HepG2 (cell line): ENCODE measurements at regions not wholly inside any gene's neighbourhood (a gene's known extent, or its start where the extent isn't known, plus 50 kb on each side); places are given as distances from the start of the nearest gene placed in this dataset.

ENCODE experiments used
- ATAC-seq: fragments of 200-7000 bp; cut with Tn5 transposase; 3 replicates; pipeline ENCODE4 v1.9.1; 2020; ENCODE audit warnings: mild to moderate bottlenecking, moderate library complexity
- BruUV-seq: library from RNA; stranded (reverse); fragments of 400-500 nt; replicated peaks from 2 replicates; lab custom pipeline; 2021; lab: Mats Ljungman, UMichigan
- CTCF ChIA-PET: fragments of 300-600 bp; formaldehyde crosslinking; extraction: SDS; loops from one replicate; lab custom pipeline; 2021; ENCODE audit warnings: low total read pairs, inconsistent platforms, low intra/inter-chr PET ratio; lab: Yijun Ruan, JAX
- POLR2A ChIA-PET: fragments of 350-600 bp; sonication (Branson Sonifier 250); formaldehyde crosslinking; loops from one replicate; lab custom pipeline; 2020; ENCODE audit warnings: antibody characterized with exemption, inconsistent platforms; lab: Yijun Ruan, JAX
- DNase-seq: peaks from one replicate; pipeline ENCODE4 v3.0.0-alpha.2; 2015; ENCODE audit warnings: low spot score
- FAIRE-seq: peaks from 3 replicates; lab custom pipeline; 2011; peaks lifted over from hg19 to GRCh38; lab: Jason Lieb, UNC
- H2AFZ ChIP-seq: one replicate; pipeline ENCODE4 v1.6.1; 2011; ENCODE audit warnings: low read length, inconsistent platforms
- H3K27ac ChIP-seq: fragments of 300-600 bp; 3 replicates; pipeline ENCODE4 v1.8.0; 2011; ENCODE audit warnings: mixed run types, mild to moderate bottlenecking, mixed read lengths, low read length, inconsistent platforms; ENCODE audit not compliant: insufficient read depth; ENCODE audit errors: extremely low read length
- H3K27me3 ChIP-seq, 2 experiments: fragments of 200-600 bp in 1 of 2; 2 replicates in 1 of 2; 3 replicates in 1 of 2; pipeline versions ENCODE4 v1.6.0 to v1.8.0; 2011; ENCODE audit warnings: low read length in 2 of 2, mild to moderate bottlenecking in 2 of 2, moderate library complexity in 2 of 2, inconsistent platforms in 1 of 2; ENCODE audit not compliant: insufficient read depth in 2 of 2, control insufficient read depth in 1 of 2
- H3K36me3 ChIP-seq, 2 experiments: fragments of 200-600 bp in 1 of 2; replicated peaks in 1 of 2; 2 replicates in 1 of 2; 3 replicates in 1 of 2; pipeline versions ENCODE4 v1.5.1 to v1.8.0; 2011; ENCODE audit warnings: low read length in 2 of 2, inconsistent platforms in 1 of 2; ENCODE audit not compliant: insufficient read depth in 2 of 2, control insufficient read depth in 1 of 2
- H3K4me1 ChIP-seq: 2 replicates; pipeline ENCODE4 v1.5.1; 2012; ENCODE audit warnings: low read length, inconsistent platforms; ENCODE audit not compliant: insufficient read depth
- H3K4me2 ChIP-seq: 2 replicates; pipeline ENCODE4 v1.6.0; 2011; ENCODE audit warnings: low read depth, low read length, inconsistent platforms
- H3K4me3 ChIP-seq, 3 experiments: fragments of 200-600 bp in 1 of 3; sonication (generic), shearing (Covaris generic) in 1 of 3; replicated peaks in 1 of 3; 2 replicates each; pipeline ENCODE4 v1.5.1; 2011 to 2016; ENCODE audit warnings: low read length in 3 of 3, inconsistent platforms in 2 of 3, low read depth in 2 of 3, mild to moderate bottlenecking in 2 of 3, control low read depth in 1 of 3, mixed read lengths in 1 of 3; ENCODE audit not compliant: insufficient read depth in 1 of 3
- H3K79me2 ChIP-seq: one replicate; pipeline ENCODE4 v1.6.1; 2011; ENCODE audit warnings: low read length, inconsistent platforms; ENCODE audit not compliant: insufficient read depth
- H3K9ac ChIP-seq: 2 replicates; pipeline ENCODE4 v1.6.0; 2011; ENCODE audit warnings: mild to moderate bottlenecking, low read depth, low read length, inconsistent platforms; ENCODE audit not compliant: insufficient read depth
- H3K9me3 ChIP-seq: 2 replicates; pipeline ENCODE4 v1.5.1; 2012; ENCODE audit warnings: mild to moderate bottlenecking, low read length
- H4K20me1 ChIP-seq: 2 replicates; pipeline ENCODE4 v1.6.0; 2011; ENCODE audit warnings: inconsistent platforms, mild to moderate bottlenecking, low read length, moderate library complexity; ENCODE audit not compliant: insufficient read depth
- ATF7 ChIP-seq, 2 experiments: fragments of 450-650 bp in 1 of 2; sonication (generic) in 1 of 2; formaldehyde crosslinking in 1 of 2; IDR thresholded peaks; 2 replicates each; pipeline versions ENCODE4 v1.4.0 to v1.6.1; 2016 to 2020; ENCODE audit warnings: antibody characterized with exemption in 1 of 2, mild to moderate bottlenecking in 1 of 2, missing genetic modification reagents in 1 of 2
- BORCS8-MEF2B ChIP-seq: sonication (generic); formaldehyde crosslinking; IDR thresholded peaks from 2 replicates; pipeline ENCODE4 v1.8.0; 2022; ENCODE audit warnings: mild to moderate bottlenecking, missing genetic modification reagents
- MAZ ChIP-seq, 2 experiments: sonication (generic) in 1 of 2; formaldehyde crosslinking in 1 of 2; IDR thresholded peaks; 2 replicates each; pipeline versions ENCODE4 v1.5.0 to v1.6.1; 2012 to 2020; ENCODE audit warnings: low read depth in 2 of 2, mild to moderate bottlenecking in 2 of 2, borderline replicate concordance in 1 of 2, improper control_type of control experiment in 1 of 2, low read length in 1 of 2, missing genetic modification reagents in 1 of 2, moderate library complexity in 1 of 2
- MTERF4 ChIP-seq: sonication (generic); formaldehyde crosslinking; IDR thresholded peaks from 2 replicates; pipeline ENCODE4 v1.8.0; 2023; ENCODE audit warnings: mild to moderate bottlenecking, missing genetic modification reagents
- NFE2L1 ChIP-seq: sonication (generic); formaldehyde crosslinking; IDR thresholded peaks from 2 replicates; pipeline ENCODE4 v1.4.0; 2020; ENCODE audit warnings: missing genetic modification reagents, mild to moderate bottlenecking, borderline replicate concordance
- RELA ChIP-seq: sonication (generic); formaldehyde crosslinking; IDR thresholded peaks from 2 replicates; pipeline ENCODE4 v1.4.0; 2020; ENCODE audit warnings: missing genetic modification reagents
- SAP130 ChIP-seq: IDR thresholded peaks from 2 replicates; pipeline ENCODE4 v1.6.1; 2016; ENCODE audit warnings: low read depth
- ZNF503 ChIP-seq: sonication (generic); formaldehyde crosslinking; IDR thresholded peaks from 2 replicates; pipeline ENCODE4 v1.4.0; 2020; ENCODE audit warnings: missing genetic modification reagents
- ZNF605 ChIP-seq: sonication (generic); formaldehyde crosslinking; IDR thresholded peaks from 2 replicates; pipeline ENCODE4 v1.8.0; 2022; ENCODE audit warnings: mild to moderate bottlenecking, missing genetic modification reagents
- ZNF737 ChIP-seq: sonication (generic); formaldehyde crosslinking; IDR thresholded peaks from 2 replicates; pipeline ENCODE4 v1.5.0; 2020; ENCODE audit warnings: missing genetic modification reagents, mild to moderate bottlenecking, borderline replicate concordance
- ZNF790 ChIP-seq: sonication (generic); formaldehyde crosslinking; IDR thresholded peaks from 2 replicates; pipeline ENCODE4 v1.8.0; 2022; ENCODE audit warnings: missing genetic modification reagents, mild to moderate bottlenecking, borderline replicate concordance
- ZSCAN25 ChIP-seq: sonication (generic); formaldehyde crosslinking; IDR thresholded peaks from 2 replicates; pipeline ENCODE4 v1.8.0; 2022; ENCODE audit warnings: mild to moderate bottlenecking, missing genetic modification reagents
- WGBS: methylation state at CpG from one replicate; pipeline ENCODE4 v1.1.6; 2017; ENCODE audit warnings: low lambda C conversion rate; 5-methylcytosine and 5-hydroxymethylcytosine counted together
- in situ Hi-C: cut with HindIII; loops from 2 replicates; pipeline ENCODE4 v1.10.0; 2017; ENCODE audit warnings: low pct_unique_long_range_greater_than_20kb; ENCODE audit not compliant: extremely low pct_ligation_motif_present
- intact Hi-C: fragments of 100-400 bp; cut with micrococcal nuclease; formaldehyde crosslinking; loops from one replicate; pipeline ENCODE4 v1.10.0; 2022; ENCODE audit not compliant: unreplicated experiment
- TF ChIP-seq, protein P1 (sequence below): sonication (generic); formaldehyde crosslinking; IDR thresholded peaks from 2 replicates; pipeline ENCODE4 v1.4.0; 2020; ENCODE audit warnings: missing genetic modification reagents
- TF ChIP-seq, protein P2 (sequence below): sonication (generic); formaldehyde crosslinking; IDR thresholded peaks from 2 replicates; pipeline ENCODE4 v1.4.0; 2020; ENCODE audit warnings: low read depth, missing genetic modification reagents

DNA sequence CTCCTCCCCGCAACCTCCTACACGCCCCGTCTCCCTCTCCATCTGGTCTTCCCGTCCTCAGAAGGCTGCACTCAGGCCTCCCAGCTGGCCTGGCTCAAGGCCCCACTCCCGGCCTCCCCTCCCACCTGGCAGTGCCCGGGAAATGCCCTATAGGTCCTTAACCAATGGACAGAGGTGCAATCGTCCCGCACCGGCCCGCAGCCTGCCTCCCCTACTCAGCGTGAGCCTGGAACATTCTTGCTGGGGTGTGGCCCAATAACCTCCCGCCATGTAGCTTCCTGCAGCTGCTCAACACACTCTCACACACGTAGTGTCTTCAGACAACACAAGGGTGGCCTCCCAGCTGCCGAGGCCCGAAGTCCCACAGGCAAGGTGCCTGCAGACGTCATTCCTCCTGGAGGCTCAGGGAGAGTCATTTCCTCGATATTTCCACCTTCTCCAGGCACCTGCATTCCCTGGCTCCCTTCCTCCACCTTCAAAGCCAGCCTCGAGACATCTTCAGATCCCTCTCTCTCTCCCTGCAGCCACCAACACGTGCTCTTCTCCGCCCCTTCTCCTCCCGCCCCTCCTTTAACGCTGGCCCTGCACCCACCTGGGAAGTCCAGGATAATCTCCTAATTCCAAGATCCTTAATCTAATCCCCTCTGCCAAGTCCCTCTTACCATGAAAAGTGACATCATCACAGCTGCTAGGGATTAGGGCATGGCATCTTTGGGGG, 56.2 kb downstream of the ADRA2C start:
- ATAC-seq (no peak), FAIRE-seq (no peak), DNase-seq (peak; percentile 15)
- ChIA-PET CTCF (no interaction called here), POLR2A (interaction anchor here (1.2 to 2.6 kb wide), 2 partner anchors 14 to 38 kb away, joined by 7 to 18 read pairs; no protein-coding TSS in a partner anchor)
- H2AFZ ChIP-seq: no peak overlapping the region
- no peak overlapping the region for H3K4me3 ChIP-seq
- no peaks in the 10 kb centered on the region for H3K27me3 ChIP-seq
- H3K4me2 ChIP-seq: no peak overlapping the region
- H3K79me2 ChIP-seq: no peaks in the 10 kb centered on the region
- no peaks in the 10 kb centered on the region for H3K9me3 ChIP-seq
- no peaks in the 10 kb centered on the region for H4K20me1 ChIP-seq
- in situ Hi-C loops: no loop called here
- H3K4me1 ChIP-seq: peaks cover 96% of the 10 kb centered on the region
- no TSS peak for BruUV-seq
- no peak overlapping the region for H3K9ac ChIP-seq
- no peak overlapping the region for H3K27ac ChIP-seq
- WGBS: 90% methylated on average over 19 of the region's 22 CpGs
- no peaks in the 10 kb centered on the region for H3K36me3 ChIP-seq
- intact Hi-C loops: loop anchor here (2.0 to 10.0 kb wide), 2 partner anchors 14 to 52 kb away; no protein-coding TSS in a partner anchor
- TF ChIP-seq ZNF737 (CRISPR knock-in tag) (no peak), SAP130 (CRISPR knock-in tag) (no peak), BORCS8-MEF2B (CRISPR knock-in tag) (peak; percentile 26; the same call in 1 of the 2 replicates), NFE2L1 (no peak), ZNF790 (CRISPR knock-in tag) (no peak), ZNF503 (CRISPR knock-in tag) (no peak), MAZ (IDR thresholded peaks at IDR 0.05; ENCODE audit: borderline replicate concordance, low read depth, low read length) (no peak), MAZ (CRISPR knock-in tag; IDR thresholded peaks at IDR 0.05; ENCODE audit: low read depth) (no peak), ZNF605 (CRISPR knock-in tag) (0 out of 2 replicates have a peak, but pooled peaks have one; percentile 3), RELA (CRISPR knock-in tag) (no peak), MTERF4 (no peak), ZSCAN25 (no peak), ATF7 (IDR thresholded peaks at IDR 0.05) (peak; percentile 49; the same call in 1 of the 2 replicates), ATF7 (CRISPR knock-in tag; IDR thresholded peaks at IDR 0.05) (no peak)
- TF ChIP-seq, protein P1, sequence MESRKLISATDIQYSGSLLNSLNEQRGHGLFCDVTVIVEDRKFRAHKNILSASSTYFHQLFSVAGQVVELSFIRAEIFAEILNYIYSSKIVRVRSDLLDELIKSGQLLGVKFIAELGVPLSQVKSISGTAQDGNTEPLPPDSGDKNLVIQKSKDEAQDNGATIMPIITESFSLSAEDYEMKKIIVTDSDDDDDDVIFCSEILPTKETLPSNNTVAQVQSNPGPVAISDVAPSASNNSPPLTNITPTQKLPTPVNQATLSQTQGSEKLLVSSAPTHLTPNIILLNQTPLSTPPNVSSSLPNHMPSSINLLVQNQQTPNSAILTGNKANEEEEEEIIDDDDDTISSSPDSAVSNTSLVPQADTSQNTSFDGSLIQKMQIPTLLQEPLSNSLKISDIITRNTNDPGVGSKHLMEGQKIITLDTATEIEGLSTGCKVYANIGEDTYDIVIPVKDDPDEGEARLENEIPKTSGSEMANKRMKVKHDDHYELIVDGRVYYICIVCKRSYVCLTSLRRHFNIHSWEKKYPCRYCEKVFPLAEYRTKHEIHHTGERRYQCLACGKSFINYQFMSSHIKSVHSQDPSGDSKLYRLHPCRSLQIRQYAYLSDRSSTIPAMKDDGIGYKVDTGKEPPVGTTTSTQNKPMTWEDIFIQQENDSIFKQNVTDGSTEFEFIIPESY (CRISPR knock-in tag): peak; percentile 86
- TF ChIP-seq, protein P2, sequence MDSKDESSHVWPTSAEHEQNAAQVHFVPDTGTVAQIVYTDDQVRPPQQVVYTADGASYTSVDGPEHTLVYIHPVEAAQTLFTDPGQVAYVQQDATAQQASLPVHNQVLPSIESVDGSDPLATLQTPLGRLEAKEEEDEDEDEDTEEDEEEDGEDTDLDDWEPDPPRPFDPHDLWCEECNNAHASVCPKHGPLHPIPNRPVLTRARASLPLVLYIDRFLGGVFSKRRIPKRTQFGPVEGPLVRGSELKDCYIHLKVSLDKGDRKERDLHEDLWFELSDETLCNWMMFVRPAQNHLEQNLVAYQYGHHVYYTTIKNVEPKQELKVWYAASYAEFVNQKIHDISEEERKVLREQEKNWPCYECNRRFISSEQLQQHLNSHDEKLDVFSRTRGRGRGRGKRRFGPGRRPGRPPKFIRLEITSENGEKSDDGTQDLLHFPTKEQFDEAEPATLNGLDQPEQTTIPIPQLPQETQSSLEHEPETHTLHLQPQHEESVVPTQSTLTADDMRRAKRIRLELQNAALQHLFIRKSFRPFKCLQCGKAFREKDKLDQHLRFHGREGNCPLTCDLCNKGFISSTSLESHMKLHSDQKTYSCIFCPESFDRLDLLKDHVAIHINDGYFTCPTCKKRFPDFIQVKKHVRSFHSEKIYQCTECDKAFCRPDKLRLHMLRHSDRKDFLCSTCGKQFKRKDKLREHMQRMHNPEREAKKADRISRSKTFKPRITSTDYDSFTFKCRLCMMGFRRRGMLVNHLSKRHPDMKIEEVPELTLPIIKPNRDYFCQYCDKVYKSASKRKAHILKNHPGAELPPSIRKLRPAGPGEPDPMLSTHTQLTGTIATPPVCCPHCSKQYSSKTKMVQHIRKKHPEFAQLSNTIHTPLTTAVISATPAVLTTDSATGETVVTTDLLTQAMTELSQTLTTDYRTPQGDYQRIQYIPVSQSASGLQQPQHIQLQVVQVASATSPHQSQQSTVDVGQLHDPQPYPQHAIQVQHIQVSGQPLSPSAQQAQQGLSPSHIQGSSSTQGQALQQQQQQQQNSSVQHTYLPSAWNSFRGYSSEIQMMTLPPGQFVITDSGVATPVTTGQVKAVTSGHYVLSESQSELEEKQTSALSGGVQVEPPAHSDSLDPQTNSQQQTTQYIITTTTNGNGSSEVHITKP (CRISPR knock-in tag): no peak
